BLaER1 treated with 17β-estradiol and CSF1 and Interleukin-3, amounts not matched to agents 10 nM and 100 nM (cell line): ENCODE measurements at regions not wholly inside any gene's neighbourhood (a gene's known extent, or its start where the extent isn't known, plus 50 kb on each side); places are given as distances from the start of the nearest gene placed in this dataset.

Experiments used
- H3K27ac ChIP-seq, 11 experiments: shearing (Covaris generic); formaldehyde crosslinking; 2 replicates each; pipeline ENCODE4 v1.8.1; 2022
- H3K27me3 ChIP-seq, 11 experiments: shearing (Covaris generic); formaldehyde crosslinking; 2 replicates each; pipeline ENCODE4 v1.8.1; 2022
- H3K36me3 ChIP-seq, 11 experiments: shearing (Covaris generic); formaldehyde crosslinking; 2 replicates each; pipeline ENCODE4 v1.8.1; 2022
- H3K4me1 ChIP-seq, 10 experiments: shearing (Covaris generic); formaldehyde crosslinking; 2 replicates each; pipeline ENCODE4 v1.8.1; 2022
- H3K4me2 ChIP-seq, 11 experiments: shearing (Covaris generic); formaldehyde crosslinking; 2 replicates each; pipeline ENCODE4 v1.8.1; 2022
- H3K4me3 ChIP-seq, 10 experiments: shearing (Covaris generic); formaldehyde crosslinking; 2 replicates each; pipeline ENCODE4 v1.8.1; 2022
- H3K9ac ChIP-seq, 11 experiments: shearing (Covaris generic); formaldehyde crosslinking; 2 replicates each; pipeline ENCODE4 v1.8.1; 2022
- H3K9me3 ChIP-seq, 11 experiments: shearing (Covaris generic); formaldehyde crosslinking; replicated peaks in 1 of 11; 2 replicates each; pipeline ENCODE4 v1.8.1; 2022
- H4K20me1 ChIP-seq, 11 experiments: shearing (Covaris generic); formaldehyde crosslinking; 2 replicates each; pipeline ENCODE4 v1.8.1; 2022
- Cebpa-rat ChIP-seq, 11 experiments: shearing (Covaris generic); IDR thresholded peaks; 2 replicates each; pipeline ENCODE4 v1.8.1; 2022

DNA sequence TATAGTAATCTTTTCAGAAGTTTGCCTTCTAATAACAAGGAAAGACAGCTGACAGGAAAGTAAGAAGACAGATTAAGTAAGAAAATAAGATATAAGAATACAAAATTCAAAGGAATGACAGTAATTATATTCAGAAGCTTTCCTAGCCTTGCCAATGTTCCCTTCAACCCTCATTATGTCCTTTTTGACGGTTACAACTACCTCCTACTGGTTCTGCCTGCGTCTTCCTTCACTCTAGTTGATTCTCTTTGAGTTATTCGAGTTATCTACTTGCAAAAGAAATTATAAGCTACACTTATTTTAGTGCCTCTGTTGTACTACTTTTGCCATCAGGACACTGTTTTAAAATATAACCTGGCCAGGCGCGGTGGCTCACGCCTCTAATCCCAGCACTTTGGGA, 218.9 kb upstream of the GYPC start:
- H3K4me2 ChIP-seq = no peak overlapping the region
- H3K4me1 ChIP-seq = no peaks in the 10 kb centered on the region
- no peaks in the 10 kb centered on the region for H3K36me3 ChIP-seq
- TF ChIP-seq Cebpa-rat (IDR thresholded peaks at IDR 0.05) = no peak
- no peak overlapping the region for H3K4me3 ChIP-seq
- no peaks in the 10 kb centered on the region for H3K27me3 ChIP-seq
- H4K20me1 ChIP-seq = no peaks in the 10 kb centered on the region
- no peak overlapping the region for H3K9ac ChIP-seq
- H3K27ac ChIP-seq = no peak overlapping the region
- H3K9me3 ChIP-seq = no peaks in the 10 kb centered on the region

DNA sequence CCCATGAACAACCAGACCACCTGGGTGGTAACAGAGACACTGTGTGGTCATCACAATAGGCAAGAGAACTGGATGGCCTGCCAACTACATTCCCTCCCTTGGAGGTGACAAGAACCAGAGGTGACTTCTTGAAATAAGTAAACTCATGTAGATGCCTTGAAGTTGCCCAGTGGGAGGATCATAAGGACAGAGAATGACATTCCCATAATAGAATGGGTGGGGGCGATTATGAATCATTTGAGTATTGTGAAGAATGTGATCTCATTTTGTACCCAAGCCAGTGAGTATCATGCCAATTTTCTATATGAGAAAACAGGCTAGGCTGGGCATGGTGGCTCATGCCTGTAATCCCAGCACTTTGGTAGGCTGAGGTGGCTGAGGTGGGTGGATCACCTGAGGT, 211.4 kb upstream of the GYPC start:
- Histone ChIP-seq H3K27me3 (no peaks in the 10 kb centered on the region), H3K4me2 (no peak overlapping the region), H4K20me1 (no peaks in the 10 kb centered on the region), H3K36me3 (no peaks in the 10 kb centered on the region), H3K9ac (no peak overlapping the region), H3K4me3 (no peak overlapping the region), H3K4me1 (no peaks in the 10 kb centered on the region), H3K27ac (no peak overlapping the region), H3K9me3 (no peaks in the 10 kb centered on the region; a peak in 1 of 22 replicates)
- TF ChIP-seq Cebpa-rat (IDR thresholded peaks at IDR 0.05) = no peak

DNA sequence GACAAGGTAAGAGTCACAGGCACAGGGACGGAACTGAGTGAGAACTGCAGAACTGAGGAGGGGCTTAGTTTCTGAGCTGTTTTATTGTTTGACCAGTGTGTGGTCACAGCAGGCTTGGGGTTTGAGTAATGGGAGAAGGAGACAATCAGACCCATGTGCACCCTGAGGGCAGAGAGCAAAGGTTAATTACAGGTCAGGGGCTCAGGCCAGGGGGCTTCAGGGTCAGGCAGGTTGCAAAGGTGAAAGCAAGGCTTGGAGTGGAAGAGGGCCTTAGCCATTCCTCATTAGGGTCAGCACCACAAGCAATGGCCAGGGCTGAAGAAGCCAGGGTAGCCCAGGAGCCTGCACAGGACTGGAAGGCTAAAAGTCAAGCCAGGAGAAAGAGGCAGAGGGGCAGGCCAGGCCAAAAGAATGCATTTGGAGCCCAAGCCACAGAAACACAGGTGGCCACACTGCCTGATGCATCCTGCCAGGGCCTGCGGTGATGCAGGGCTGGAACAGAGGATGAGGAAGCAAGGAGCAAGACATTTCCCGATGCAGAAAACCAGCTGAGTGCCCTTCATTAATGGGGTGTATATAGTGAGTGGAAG, 209.8 kb upstream of the GYPC start:
- Histone ChIP-seq H4K20me1 (no peaks in the 10 kb centered on the region), H3K27me3 (no peaks in the 10 kb centered on the region), H3K4me3 (no peak overlapping the region), H3K9ac (no peak overlapping the region), H3K36me3 (no peaks in the 10 kb centered on the region), H3K27ac (no peak overlapping the region), H3K4me1 (no peaks in the 10 kb centered on the region), H3K4me2 (no peak overlapping the region), H3K9me3 (no peaks in the 10 kb centered on the region; a peak in 1 of 22 replicates)
- TF ChIP-seq Cebpa-rat (IDR thresholded peaks at IDR 0.05) = no peak

DNA sequence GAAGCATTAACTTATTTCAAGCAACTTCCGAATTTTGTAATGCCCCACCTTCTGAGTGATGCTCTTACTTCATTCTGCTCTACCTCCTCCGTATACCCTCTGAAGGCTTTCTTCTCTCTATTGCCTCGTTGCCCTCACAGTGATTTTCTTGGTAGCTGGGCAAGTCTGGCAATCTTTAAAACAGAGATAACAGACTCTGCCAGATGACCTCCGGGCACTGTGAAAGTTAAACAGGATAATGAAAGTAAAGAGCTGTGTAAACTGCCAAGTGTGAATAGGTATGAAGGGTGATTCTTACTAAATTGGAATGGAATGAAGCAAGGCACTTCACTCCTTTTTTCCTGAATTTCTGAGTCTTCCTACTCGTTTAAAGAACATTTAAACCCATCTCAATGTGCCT, 207.3 kb upstream of the GYPC start:
- Histone ChIP-seq H3K9me3 (no peaks in the 10 kb centered on the region), H3K4me3 (no peak overlapping the region), H3K36me3 (no peaks in the 10 kb centered on the region), H3K27me3 (no peaks in the 10 kb centered on the region), H3K4me2 (no peak overlapping the region), H4K20me1 (no peaks in the 10 kb centered on the region), H3K27ac (no peak overlapping the region), H3K4me1 (no peaks in the 10 kb centered on the region), H3K9ac (no peak overlapping the region)
- no peak for TF ChIP-seq Cebpa-rat (IDR thresholded peaks at IDR 0.05)

DNA sequence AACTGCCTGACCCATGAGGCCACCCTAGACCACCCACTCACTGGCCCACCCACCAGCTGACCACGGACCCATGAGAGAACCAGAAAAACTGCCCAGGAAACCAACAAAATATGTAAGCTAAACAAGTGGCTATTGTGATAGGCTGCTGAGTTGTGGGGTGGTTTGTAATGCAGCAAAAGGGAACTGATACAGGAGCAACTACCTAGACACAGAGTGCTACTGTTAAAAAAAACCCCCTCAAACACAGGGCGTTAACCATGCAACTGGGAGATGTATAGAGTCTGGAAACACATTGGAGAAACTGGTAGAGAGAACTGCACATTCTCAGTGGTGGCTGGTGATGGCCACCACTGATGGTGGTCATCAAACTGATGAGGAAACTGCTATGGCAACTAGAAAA, 206.3 kb upstream of the GYPC start:
- no peak for TF ChIP-seq Cebpa-rat (IDR thresholded peaks at IDR 0.05)
- H3K9ac ChIP-seq = no peak overlapping the region
- H3K27me3 ChIP-seq = no peaks in the 10 kb centered on the region
- H3K36me3 ChIP-seq = no peaks in the 10 kb centered on the region
- no peak overlapping the region for H3K27ac ChIP-seq
- H3K4me2 ChIP-seq = no peak overlapping the region
- no peak overlapping the region for H3K4me3 ChIP-seq
- no peaks in the 10 kb centered on the region for H4K20me1 ChIP-seq
- H3K4me1 ChIP-seq = no peaks in the 10 kb centered on the region
- H3K9me3 ChIP-seq = no peaks in the 10 kb centered on the region

DNA sequence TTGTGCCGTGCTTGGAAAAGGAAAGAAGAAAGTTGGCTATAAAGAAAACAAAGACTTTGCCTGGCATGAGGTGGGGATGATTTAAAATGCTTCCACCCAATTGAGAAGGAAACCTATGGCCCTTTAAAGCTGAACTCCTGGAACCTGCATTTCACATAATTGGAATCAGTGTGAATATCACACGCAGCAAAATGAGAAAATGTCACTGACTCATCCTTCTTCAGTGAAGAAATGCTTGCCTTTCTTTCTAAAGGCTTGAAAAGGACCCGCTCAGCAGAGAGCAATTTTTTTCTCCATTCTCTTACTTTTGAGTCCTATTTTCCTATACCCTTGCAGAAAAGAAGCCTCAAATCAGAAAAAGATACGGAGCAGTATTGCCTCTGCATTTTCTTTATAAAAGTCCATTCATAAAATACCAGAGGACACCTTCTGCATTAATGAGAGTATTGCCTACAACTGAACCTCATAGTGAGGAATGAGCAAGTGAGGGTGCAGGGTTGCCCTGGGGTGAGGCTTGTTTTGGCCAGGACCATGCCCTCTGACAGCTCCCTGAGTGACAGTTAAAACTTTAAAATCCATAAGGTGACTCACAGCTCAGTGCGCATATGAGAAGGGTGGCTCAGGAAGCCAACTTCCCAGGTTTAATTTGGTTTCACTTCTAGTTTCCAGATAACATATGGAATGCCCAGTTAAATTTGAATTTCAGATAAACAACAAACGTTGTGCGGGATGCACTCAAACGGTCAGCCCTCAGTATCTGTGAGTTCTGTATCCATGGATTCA, 191.9 kb upstream of the GYPC start:
- Histone ChIP-seq H3K9ac (no peak overlapping the region), H3K4me1 (no peaks in the 10 kb centered on the region), H3K4me3 (no peak overlapping the region), H3K27ac (no peak overlapping the region), H3K9me3 (peaks cover 0 to 3% (median 0%) of the 10 kb centered on the region in 11 experiments; a peak in 1 of 22 replicates), H3K27me3 (no peaks in the 10 kb centered on the region), H3K36me3 (no peaks in the 10 kb centered on the region), H4K20me1 (no peaks in the 10 kb centered on the region), H3K4me2 (no peak overlapping the region)
- no peak for TF ChIP-seq Cebpa-rat (IDR thresholded peaks at IDR 0.05)

DNA sequence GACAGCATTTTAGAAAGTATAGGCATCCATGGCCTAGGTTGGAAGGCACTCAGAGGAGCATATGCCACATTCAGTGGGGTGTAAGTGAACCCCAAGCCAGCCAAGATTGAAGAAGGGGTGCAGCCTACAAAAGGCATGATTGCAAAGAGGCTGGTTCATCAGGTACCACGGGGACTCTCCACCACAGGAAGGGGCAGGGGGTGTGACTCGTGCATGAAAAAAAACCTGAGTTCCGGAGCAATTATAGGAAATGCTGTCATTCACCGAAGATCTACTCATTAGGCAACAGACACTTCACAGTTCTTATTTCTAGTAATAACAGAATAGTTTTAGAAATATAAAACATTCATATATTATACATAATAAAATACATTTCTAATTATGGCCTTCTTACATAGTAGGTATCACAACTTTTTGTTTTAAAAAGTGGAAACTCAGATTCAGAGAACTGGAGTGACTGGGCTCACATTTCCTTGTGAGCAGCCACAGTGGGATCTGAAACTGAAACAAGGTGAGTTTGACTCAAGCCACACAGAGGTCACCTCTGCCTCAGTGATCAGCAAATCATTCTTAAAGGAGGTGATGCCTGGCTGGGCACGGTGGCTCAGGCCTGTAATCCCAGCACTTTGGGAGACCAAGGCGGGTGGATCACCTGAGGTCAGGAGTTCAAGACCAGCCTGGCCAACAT, 188.4 kb upstream of the GYPC start:
- no peaks in the 10 kb centered on the region for H3K27me3 ChIP-seq
- H3K4me3 ChIP-seq = no peak overlapping the region
- no peak for TF ChIP-seq Cebpa-rat (IDR thresholded peaks at IDR 0.05)
- no peak overlapping the region for H3K9ac ChIP-seq
- no peak overlapping the region for H3K4me2 ChIP-seq
- no peak overlapping the region for H3K27ac ChIP-seq
- H4K20me1 ChIP-seq = no peaks in the 10 kb centered on the region
- H3K36me3 ChIP-seq = no peaks in the 10 kb centered on the region
- H3K9me3 ChIP-seq = no peaks in the 10 kb centered on the region
- H3K4me1 ChIP-seq = no peaks in the 10 kb centered on the region

DNA sequence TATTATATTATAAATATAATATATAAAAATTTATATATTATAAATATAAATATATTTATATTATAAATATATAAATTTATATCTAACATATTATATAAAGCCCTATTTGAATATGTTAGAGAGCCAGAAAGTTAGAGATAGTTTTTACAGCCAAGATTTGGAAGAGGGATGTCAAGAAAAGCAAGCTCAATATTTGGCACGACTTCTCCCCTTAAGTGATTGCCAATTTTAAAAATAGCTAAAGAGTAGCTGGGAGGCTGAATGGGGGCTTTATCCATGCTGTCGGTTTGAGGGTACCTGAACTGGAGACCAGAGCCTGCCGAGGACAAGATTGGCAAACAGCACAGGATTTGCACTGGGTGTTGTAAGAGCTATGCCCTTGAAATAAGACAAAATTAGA, 180.9 kb upstream of the GYPC start:
- no peak overlapping the region for H3K4me2 ChIP-seq
- no peak overlapping the region for H3K9ac ChIP-seq
- H3K4me3 ChIP-seq = no peak overlapping the region
- no peaks in the 10 kb centered on the region for H3K36me3 ChIP-seq
- H3K9me3 ChIP-seq = peaks cover 0 to 16% (median 11%) of the 10 kb centered on the region in 11 experiments; a peak in 13 of 22 replicates
- H3K27me3 ChIP-seq = no peaks in the 10 kb centered on the region
- TF ChIP-seq Cebpa-rat (IDR thresholded peaks at IDR 0.05) = no peak
- no peak overlapping the region for H3K27ac ChIP-seq
- no peaks in the 10 kb centered on the region for H3K4me1 ChIP-seq
- H4K20me1 ChIP-seq = no peaks in the 10 kb centered on the region

DNA sequence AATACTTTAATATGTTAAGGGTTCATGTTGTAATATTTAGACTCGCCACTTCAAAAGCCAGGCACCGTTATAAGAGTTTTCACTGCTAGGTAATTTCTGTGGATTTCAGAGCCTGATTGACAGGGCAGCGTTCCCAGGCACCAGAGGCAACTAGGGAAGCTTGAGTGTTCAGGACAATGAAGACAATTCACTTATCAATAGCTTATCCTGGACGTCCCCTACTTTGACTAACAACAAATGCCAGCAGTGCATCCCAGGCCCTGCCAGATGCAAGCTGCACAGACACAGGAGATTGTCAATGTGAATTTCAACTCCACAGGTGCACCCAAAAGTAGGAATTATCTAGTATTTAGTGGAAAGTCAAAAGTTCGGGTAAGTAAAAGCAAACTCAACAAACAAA, 179.3 kb upstream of the GYPC start:
- H3K27ac ChIP-seq = no peak overlapping the region
- no peak overlapping the region for H3K4me3 ChIP-seq
- H3K9me3 ChIP-seq = peaks cover 0 to 16% (median 11%) of the 10 kb centered on the region in 11 experiments; a peak in 13 of 22 replicates
- no peak for TF ChIP-seq Cebpa-rat (IDR thresholded peaks at IDR 0.05)
- H3K4me2 ChIP-seq = no peak overlapping the region
- H4K20me1 ChIP-seq = no peaks in the 10 kb centered on the region
- no peak overlapping the region for H3K9ac ChIP-seq
- H3K36me3 ChIP-seq = no peaks in the 10 kb centered on the region
- H3K4me1 ChIP-seq = no peaks in the 10 kb centered on the region
- H3K27me3 ChIP-seq = no peaks in the 10 kb centered on the region
